Upper lobe of left lung (tissue), 4 donors: ENCODE measurements at regions not wholly inside any gene's neighbourhood (a gene's known extent, or its start where the extent isn't known, plus 50 kb on each side); places are given as distances from the start of the nearest gene placed in this dataset.

Source experiments
- EP300 ChIP-seq, 4 donors: sonication (generic); formaldehyde crosslinking; IDR thresholded peaks; one replicate each; pipeline ENCODE4 v1.5.1; 2017; ENCODE audit warnings: antibody characterized with exemption in 4 of 4, control low read depth in 2 of 4
- TF ChIP-seq, protein P1 (sequence below), 6 experiments: fragments of 450-650 bp in 4 of 6; fragments of 200-600 bp in 2 of 6; sonication (generic) in 2 of 6; IDR thresholded peaks; one replicate each; pipeline ENCODE4 v1.5.1; 2016 to 2019; ENCODE audit warnings: antibody characterized with exemption in 6 of 6

- TF ChIP-seq, protein P1, sequence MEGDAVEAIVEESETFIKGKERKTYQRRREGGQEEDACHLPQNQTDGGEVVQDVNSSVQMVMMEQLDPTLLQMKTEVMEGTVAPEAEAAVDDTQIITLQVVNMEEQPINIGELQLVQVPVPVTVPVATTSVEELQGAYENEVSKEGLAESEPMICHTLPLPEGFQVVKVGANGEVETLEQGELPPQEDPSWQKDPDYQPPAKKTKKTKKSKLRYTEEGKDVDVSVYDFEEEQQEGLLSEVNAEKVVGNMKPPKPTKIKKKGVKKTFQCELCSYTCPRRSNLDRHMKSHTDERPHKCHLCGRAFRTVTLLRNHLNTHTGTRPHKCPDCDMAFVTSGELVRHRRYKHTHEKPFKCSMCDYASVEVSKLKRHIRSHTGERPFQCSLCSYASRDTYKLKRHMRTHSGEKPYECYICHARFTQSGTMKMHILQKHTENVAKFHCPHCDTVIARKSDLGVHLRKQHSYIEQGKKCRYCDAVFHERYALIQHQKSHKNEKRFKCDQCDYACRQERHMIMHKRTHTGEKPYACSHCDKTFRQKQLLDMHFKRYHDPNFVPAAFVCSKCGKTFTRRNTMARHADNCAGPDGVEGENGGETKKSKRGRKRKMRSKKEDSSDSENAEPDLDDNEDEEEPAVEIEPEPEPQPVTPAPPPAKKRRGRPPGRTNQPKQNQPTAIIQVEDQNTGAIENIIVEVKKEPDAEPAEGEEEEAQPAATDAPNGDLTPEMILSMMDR (IDR thresholded peaks at IDR 0.05): no peak
- no peak for TF ChIP-seq EP300 (IDR thresholded peaks at IDR 0.05)
These were observed 144.9 kb upstream of the DMRT1 start for GRCh38 chr9:696332-697323.
